Endothelial cell of umbilical vein (primary cell): ENCODE measurements at regions not wholly inside any gene's neighbourhood (a gene's known extent, or its start where the extent isn't known, plus 50 kb on each side); places are given as distances from the start of the nearest gene placed in this dataset.

Source experiments
- BruUV-seq: library from RNA; stranded (reverse); fragments of 400-500 nt; replicated peaks from 2 replicates; lab custom pipeline; 2021; lab: Mats Ljungman, UMichigan
- CTCF ChIA-PET: fragments of 300-600, 350-600 bp; sonication (Branson Sonifier 250); formaldehyde crosslinking; loops from one replicate; lab custom pipeline; 2021; ENCODE audit warnings: antibody characterized with exemption, inconsistent platforms; lab: Charles Lee
- POLR2A ChIA-PET: fragments of 300-600, 350-600 bp; sonication (Branson Sonifier 250); formaldehyde crosslinking; loops from one replicate; lab custom pipeline; 2021; ENCODE audit warnings: antibody characterized with exemption, inconsistent platforms; lab: Charles Lee
- DNase-seq: peaks from one replicate; pipeline ENCODE4 v3.0.0-alpha.2; 2011; ENCODE audit warnings: low read depth, low spot score
- FAIRE-seq: peaks from 2 replicates; lab custom pipeline; 2011; peaks lifted over from hg19 to GRCh38; lab: Jason Lieb, UNC
- H2AFZ ChIP-seq: 2 replicates; pipeline ENCODE4 v1.6.0; 2012; ENCODE audit warnings: low read depth, low read length, control low read depth, inconsistent platforms
- H3K27ac ChIP-seq: 2 replicates; pipeline ENCODE4 v1.5.1; 2011; ENCODE audit warnings: low read depth, mild to moderate bottlenecking, control low read depth, low read length, moderate library complexity; ENCODE audit not compliant: insufficient read depth
- H3K27me3 ChIP-seq, 2 experiments: 2 replicates each; pipeline versions ENCODE4 v1.6.0 to v1.6.1; 2011; ENCODE audit warnings: low read length in 2 of 2, mixed read lengths in 1 of 2; ENCODE audit not compliant: control insufficient read depth in 2 of 2, insufficient read depth in 2 of 2
- H3K36me3 ChIP-seq, 2 experiments: 2 replicates in 1 of 2; 3 replicates in 1 of 2; pipeline ENCODE4 v1.5.1; 2011; ENCODE audit warnings: low read length in 2 of 2, mild to moderate bottlenecking in 1 of 2, moderate library complexity in 1 of 2; ENCODE audit not compliant: control insufficient read depth in 2 of 2, insufficient read depth in 2 of 2; ENCODE audit errors: extremely low read depth in 1 of 2
- H3K4me1 ChIP-seq: 3 replicates; pipeline ENCODE4 v1.5.1; 2011; ENCODE audit warnings: mild to moderate bottlenecking, low read length; ENCODE audit not compliant: control insufficient read depth, insufficient read depth; ENCODE audit errors: extremely low read depth
- H3K4me2 ChIP-seq: 2 replicates; pipeline ENCODE4 v1.6.1; 2011; ENCODE audit warnings: low read length, control low read depth, mixed read lengths; ENCODE audit not compliant: insufficient read depth
- H3K4me3 ChIP-seq, 3 experiments: fragments of 200-600 bp in 1 of 3; sonication (generic), shearing (Covaris generic) in 1 of 3; replicated peaks in 1 of 3; 2 replicates each; pipeline ENCODE4 v1.5.1; 2011 to 2016; ENCODE audit warnings: control low read depth in 3 of 3, low read length in 3 of 3, mild to moderate bottlenecking in 2 of 3, inconsistent platforms in 1 of 3, low read depth in 1 of 3, moderate library complexity in 1 of 3; ENCODE audit not compliant: insufficient read depth in 1 of 3
- H3K79me2 ChIP-seq: 2 replicates; pipeline ENCODE4 v1.6.0; 2012; ENCODE audit warnings: low read length, inconsistent platforms; ENCODE audit not compliant: control insufficient read depth, insufficient read depth
- H3K9ac ChIP-seq: replicated peaks from 2 replicates; pipeline ENCODE3; 2011; ENCODE audit warnings: low read length, control low read depth; ENCODE audit not compliant: insufficient read depth; ENCODE audit errors: extremely low read depth
- H3K9me1 ChIP-seq: replicated peaks from 3 replicates; pipeline ENCODE4 v1.6.0; 2011; ENCODE audit warnings: mild to moderate bottlenecking, low read length; ENCODE audit not compliant: control insufficient read depth, insufficient read depth; ENCODE audit errors: extremely low read depth
- H3K9me3 ChIP-seq: replicated peaks from 2 replicates; pipeline ENCODE4 v1.5.1; 2012; ENCODE audit warnings: low read length, inconsistent platforms; ENCODE audit not compliant: control insufficient read depth, insufficient read depth
- H4K20me1 ChIP-seq: replicated peaks from 2 replicates; pipeline ENCODE3; 2011; ENCODE audit warnings: mild to moderate bottlenecking, low read length; ENCODE audit not compliant: control insufficient read depth, insufficient read depth; ENCODE audit errors: extremely low read depth
- EZH2 ChIP-seq: IDR thresholded peaks from 2 replicates; pipeline ENCODE4 v1.6.1; 2012; ENCODE audit warnings: borderline replicate concordance, low read depth, mild to moderate bottlenecking, moderate library complexity, low read length, inconsistent platforms; ENCODE audit not compliant: severe bottlenecking
- FOS ChIP-seq: IDR thresholded peaks from 2 replicates; pipeline ENCODE4 v1.6.1; 2011; ENCODE audit warnings: mild to moderate bottlenecking, low read length, moderate library complexity, borderline replicate concordance; ENCODE audit not compliant: insufficient read depth
- GATA2 ChIP-seq: IDR thresholded peaks from 2 replicates; pipeline ENCODE4 v1.7.0; 2011; ENCODE audit warnings: low read depth, mild to moderate bottlenecking, moderate library complexity, mixed read lengths, low read length; ENCODE audit not compliant: insufficient read length, insufficient read depth
- JUN ChIP-seq: IDR thresholded peaks from 2 replicates; pipeline ENCODE4 v1.6.1; 2011; ENCODE audit warnings: borderline replicate concordance, low read depth; ENCODE audit not compliant: insufficient read length, insufficient read depth
- MYC ChIP-seq: IDR thresholded peaks from one replicate; pipeline ENCODE4 v1.6.1; 2011; ENCODE audit warnings: mild to moderate bottlenecking, low read depth, low read length
- POLR2A ChIP-seq: IDR thresholded peaks from 2 replicates; pipeline ENCODE4 v1.6.1; 2012; ENCODE audit warnings: low read depth, mild to moderate bottlenecking, control low read depth, low read length
- POLR2AphosphoS5 ChIP-seq: IDR thresholded peaks from 2 replicates; pipeline ENCODE4 v1.6.1; 2012; ENCODE audit warnings: low read depth, mild to moderate bottlenecking, control low read depth, low read length, moderate library complexity; ENCODE audit not compliant: insufficient read depth
- dilution Hi-C: fragments of 300-500 bp; cut with MboI; formaldehyde crosslinking; loops from one replicate; pipeline ENCODE4 v1.15.0; 2019; ENCODE audit warnings: low sequenced_read_pairs; ENCODE audit not compliant: extremely low pct_ligation_motif_present
- intact Hi-C: fragments of 100-400 bp; cut with micrococcal nuclease; formaldehyde crosslinking; loops from one replicate; pipeline ENCODE4 v1.10.0; 2022
- TF ChIP-seq, protein P1 (sequence below): IDR thresholded peaks from 2 replicates; pipeline ENCODE4 v1.6.1; 2011; ENCODE audit not compliant: insufficient read depth, insufficient read length
- TF ChIP-seq, protein P2 (sequence below), 2 donors: IDR thresholded peaks; 1 replicate in 1 of 2; 2 replicates in 1 of 2; pipeline ENCODE4 v1.5.1; 2011; ENCODE audit warnings: low read length in 2 of 2, mild to moderate bottlenecking in 2 of 2, moderate library complexity in 2 of 2, control low read depth in 1 of 2, inconsistent platforms in 1 of 2, low read depth in 1 of 2; ENCODE audit not compliant: insufficient read depth in 1 of 2; ENCODE audit errors: extremely low read depth in 1 of 2

DNA sequence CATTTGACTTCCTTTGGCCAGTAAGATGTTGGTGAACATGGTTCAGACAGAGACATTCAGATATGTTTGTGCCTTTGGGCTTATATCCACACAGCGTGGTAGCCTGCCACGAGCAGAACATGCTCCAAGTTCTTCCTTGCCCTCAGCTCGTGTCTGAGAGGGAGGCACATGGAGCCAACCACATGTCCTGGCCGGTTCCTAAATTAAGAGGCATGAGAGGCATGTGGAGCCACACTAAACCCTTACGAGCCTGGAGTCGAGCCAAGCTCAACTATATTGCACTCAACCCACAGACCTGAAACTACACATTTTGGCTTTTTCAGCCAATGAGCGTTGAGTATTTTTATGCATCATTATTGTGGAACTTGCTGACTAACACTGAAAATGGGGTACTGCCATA, 133.7 kb upstream of the KCNK1 start:
- intact Hi-C loops (no loop called here), dilution Hi-C loops (no loop called here)
- Histone ChIP-seq H3K4me2 (no peak overlapping the region), H4K20me1 (no peaks in the 10 kb centered on the region), H3K27ac (no peak overlapping the region), H3K9ac (no peak overlapping the region), H2AFZ (no peak overlapping the region), H3K4me3 (no peak overlapping the region), H3K9me1 (no peaks in the 10 kb centered on the region), H3K27me3 (no peaks in the 10 kb centered on the region), H3K4me1 (no peaks in the 10 kb centered on the region), H3K79me2 (no peaks in the 10 kb centered on the region), H3K9me3 (no peaks in the 10 kb centered on the region), H3K36me3 (no peaks in the 10 kb centered on the region)
- no peak for DNase-seq
- POLR2A ChIA-PET: no interaction called here
- CTCF ChIA-PET: no interaction called here
- BruUV-seq: no TSS peak
- no peak for FAIRE-seq
- no peak for TF ChIP-seq POLR2AphosphoS5
- TF ChIP-seq, protein P1, sequence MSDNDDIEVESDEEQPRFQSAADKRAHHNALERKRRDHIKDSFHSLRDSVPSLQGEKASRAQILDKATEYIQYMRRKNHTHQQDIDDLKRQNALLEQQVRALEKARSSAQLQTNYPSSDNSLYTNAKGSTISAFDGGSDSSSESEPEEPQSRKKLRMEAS: no peak

DNA sequence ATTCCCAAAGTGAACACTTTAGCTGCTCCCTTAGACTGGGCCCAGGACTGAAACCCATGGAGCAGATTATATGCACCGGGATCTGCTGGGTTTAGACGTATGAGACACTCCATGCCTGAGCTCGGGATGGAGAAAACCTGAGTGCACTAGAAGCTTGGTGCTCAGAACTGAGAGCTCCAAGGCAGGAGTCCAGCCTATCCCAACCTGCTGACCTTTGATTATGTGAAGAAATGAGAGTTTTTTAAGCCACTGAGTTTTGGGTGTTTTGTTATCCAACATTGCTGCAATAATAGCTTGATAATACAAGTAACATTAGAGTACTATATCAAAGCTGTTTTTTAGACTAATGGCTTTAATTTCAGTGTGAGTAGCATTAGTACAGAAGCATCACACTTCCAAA, 131.5 kb upstream of the KCNK1 start:
- ChIA-PET CTCF (no interaction called here), POLR2A (no interaction called here)
- H3K4me3 ChIP-seq: no peak overlapping the region

More for the DNA sequence above, 131.5 kb upstream of the KCNK1 start:
- Histone ChIP-seq H3K4me2 (no peak overlapping the region), H3K36me3 (no peaks in the 10 kb centered on the region), H3K9me1 (no peaks in the 10 kb centered on the region), H2AFZ (no peak overlapping the region), H3K9me3 (no peaks in the 10 kb centered on the region), H3K27ac (no peak overlapping the region), H3K9ac (no peak overlapping the region), H3K79me2 (no peaks in the 10 kb centered on the region), H3K4me1 (no peaks in the 10 kb centered on the region), H3K27me3 (no peaks in the 10 kb centered on the region), H4K20me1 (no peaks in the 10 kb centered on the region)
- FAIRE-seq (no peak), DNase-seq (no peak)
- dilution Hi-C loops: no loop called here
- TF ChIP-seq POLR2AphosphoS5: no peak
- no peak for TF ChIP-seq GATA2
- TF ChIP-seq, protein P2, sequence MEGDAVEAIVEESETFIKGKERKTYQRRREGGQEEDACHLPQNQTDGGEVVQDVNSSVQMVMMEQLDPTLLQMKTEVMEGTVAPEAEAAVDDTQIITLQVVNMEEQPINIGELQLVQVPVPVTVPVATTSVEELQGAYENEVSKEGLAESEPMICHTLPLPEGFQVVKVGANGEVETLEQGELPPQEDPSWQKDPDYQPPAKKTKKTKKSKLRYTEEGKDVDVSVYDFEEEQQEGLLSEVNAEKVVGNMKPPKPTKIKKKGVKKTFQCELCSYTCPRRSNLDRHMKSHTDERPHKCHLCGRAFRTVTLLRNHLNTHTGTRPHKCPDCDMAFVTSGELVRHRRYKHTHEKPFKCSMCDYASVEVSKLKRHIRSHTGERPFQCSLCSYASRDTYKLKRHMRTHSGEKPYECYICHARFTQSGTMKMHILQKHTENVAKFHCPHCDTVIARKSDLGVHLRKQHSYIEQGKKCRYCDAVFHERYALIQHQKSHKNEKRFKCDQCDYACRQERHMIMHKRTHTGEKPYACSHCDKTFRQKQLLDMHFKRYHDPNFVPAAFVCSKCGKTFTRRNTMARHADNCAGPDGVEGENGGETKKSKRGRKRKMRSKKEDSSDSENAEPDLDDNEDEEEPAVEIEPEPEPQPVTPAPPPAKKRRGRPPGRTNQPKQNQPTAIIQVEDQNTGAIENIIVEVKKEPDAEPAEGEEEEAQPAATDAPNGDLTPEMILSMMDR (IDR thresholded peaks at IDR 0.05; ENCODE audit: extremely low read depth in 1 of 2, insufficient read depth in 1 of 2, low read depth in 1 of 2, low read length in 2 of 2): no peak
- TF ChIP-seq MYC: no peak
- TF ChIP-seq JUN: no peak
- TF ChIP-seq, protein P1: no peak
- TF ChIP-seq FOS: no peak
- TF ChIP-seq POLR2A: no peak
- no peak for TF ChIP-seq EZH2
- no TSS peak for BruUV-seq
- intact Hi-C loops: no loop called here
